SK-N-SH treated with all-trans-retinoic acid at 6 μM for 48 hours (cell line): ENCODE measurements at regions not wholly inside any gene's neighbourhood (a gene's known extent, or its start where the extent isn't known, plus 50 kb on each side); places are given as distances from the start of the nearest gene placed in this dataset.

Source experiments
- ATAC-seq: fragments of 200-7000 bp; cut with Tn5 transposase; 3 replicates; pipeline ENCODE4 v1.9.1; 2020; ENCODE audit warnings: mild to moderate bottlenecking, moderate library complexity
- ARNTL ChIP-seq: fragments of 450-650 bp; formaldehyde crosslinking; IDR thresholded peaks from 2 replicates; pipeline ENCODE4 v1.5.0; 2020; ENCODE audit warnings: low read depth, mild to moderate bottlenecking, moderate library complexity, borderline replicate concordance
- BACH2 ChIP-seq: fragments of 250-450 bp; sonication (Bioruptor Pico); IDR thresholded peaks from 2 replicates; pipeline ENCODE4 v1.9.0; 2021; ENCODE audit warnings: mild to moderate bottlenecking, borderline replicate concordance
- CSRNP3 ChIP-seq: fragments of 250-450 bp; sonication (Bioruptor Pico); IDR thresholded peaks from 2 replicates; pipeline ENCODE4 v1.5.1; 2021; ENCODE audit warnings: mild to moderate bottlenecking, moderate library complexity
- ESRRG ChIP-seq: fragments of 250-450 bp; sonication (Bioruptor Pico); IDR thresholded peaks from 2 replicates; pipeline ENCODE4 v1.6.1; 2021; ENCODE audit warnings: mild to moderate bottlenecking
- GLIS3 ChIP-seq: fragments of 250-450 bp; sonication (Bioruptor Pico); IDR thresholded peaks from 2 replicates; pipeline ENCODE4 v1.5.0; 2020; ENCODE audit warnings: mild to moderate bottlenecking, moderate library complexity
- ISL1 ChIP-seq: fragments of 250-450 bp; sonication (Bioruptor Pico); IDR thresholded peaks from 2 replicates; pipeline ENCODE4 v2.1.2; 2022; ENCODE audit warnings: mild to moderate bottlenecking, moderate library complexity
- OSR1 ChIP-seq: fragments of 250-450 bp; sonication (Bioruptor Pico); IDR thresholded peaks from 2 replicates; pipeline ENCODE4 v1.8.0; 2022; ENCODE audit warnings: moderate library complexity, mild to moderate bottlenecking, inconsistent platforms
- PATZ1 ChIP-seq: fragments of 250-450 bp; sonication (Bioruptor Pico); IDR thresholded peaks from 2 replicates; pipeline ENCODE4 v1.8.0; 2020; ENCODE audit warnings: mild to moderate bottlenecking, moderate library complexity, borderline replicate concordance
- PPARA ChIP-seq: fragments of 250-450 bp; sonication (Bioruptor Pico); IDR thresholded peaks from 2 replicates; pipeline ENCODE4 v1.5.0; 2020; ENCODE audit warnings: mild to moderate bottlenecking, borderline replicate concordance
- TOX ChIP-seq: fragments of 250-450 bp; sonication (Bioruptor Pico); IDR thresholded peaks from 2 replicates; pipeline ENCODE4 v1.8.0; 2021; ENCODE audit warnings: mild to moderate bottlenecking, moderate library complexity, borderline replicate concordance
- TSHZ2 ChIP-seq: fragments of 250-450 bp; sonication (Bioruptor Pico); IDR thresholded peaks from 2 replicates; pipeline ENCODE4 v1.5.0; 2020; ENCODE audit warnings: mild to moderate bottlenecking, moderate library complexity
- ZFP3 ChIP-seq: fragments of 250-450 bp; sonication (Bioruptor Pico); IDR thresholded peaks from 2 replicates; pipeline ENCODE4 v1.5.0; 2020; ENCODE audit warnings: mild to moderate bottlenecking, moderate library complexity
- ZFP30 ChIP-seq: fragments of 450-650 bp; formaldehyde crosslinking; IDR thresholded peaks from 2 replicates; pipeline ENCODE4 v1.5.0; 2022; ENCODE audit warnings: mild to moderate bottlenecking, moderate library complexity
- ZNF565 ChIP-seq: fragments of 450-650 bp; formaldehyde crosslinking; conservative IDR thresholded peaks from 2 replicates; pipeline ENCODE4 v1.5.0; 2020; ENCODE audit warnings: low read depth, mild to moderate bottlenecking, moderate library complexity
- ZNF70 ChIP-seq: fragments of 450-650 bp; formaldehyde crosslinking; IDR thresholded peaks from 2 replicates; pipeline ENCODE4 v1.5.0; 2020; ENCODE audit warnings: mild to moderate bottlenecking, moderate library complexity
- ZNF8 ChIP-seq: fragments of 450-650 bp; formaldehyde crosslinking; IDR thresholded peaks from 2 replicates; pipeline ENCODE4 v1.5.0; 2020; ENCODE audit warnings: mild to moderate bottlenecking, moderate library complexity
- TF ChIP-seq, protein P1 (sequence below): fragments of 250-450 bp; sonication (Bioruptor Pico); IDR thresholded peaks from 2 replicates; pipeline ENCODE4 v1.8.0; 2021; ENCODE audit warnings: low read depth, mild to moderate bottlenecking, moderate library complexity, borderline replicate concordance

GRCh38 chr9:89956907-89957306 lies 352.1 kb downstream of the GADD45G start:
- TF ChIP-seq GLIS3 (CRISPR knock-in tag) (no peak), PPARA (CRISPR knock-in tag) (no peak), ESRRG (CRISPR knock-in tag) (no peak), ISL1 (CRISPR knock-in tag) (no peak), ZNF70 (CRISPR knock-in tag) (no peak), ZFP3 (no peak), TSHZ2 (CRISPR knock-in tag) (no peak), ZNF8 (CRISPR knock-in tag) (no peak), CSRNP3 (CRISPR knock-in tag) (no peak)
- TF ChIP-seq, protein P1, sequence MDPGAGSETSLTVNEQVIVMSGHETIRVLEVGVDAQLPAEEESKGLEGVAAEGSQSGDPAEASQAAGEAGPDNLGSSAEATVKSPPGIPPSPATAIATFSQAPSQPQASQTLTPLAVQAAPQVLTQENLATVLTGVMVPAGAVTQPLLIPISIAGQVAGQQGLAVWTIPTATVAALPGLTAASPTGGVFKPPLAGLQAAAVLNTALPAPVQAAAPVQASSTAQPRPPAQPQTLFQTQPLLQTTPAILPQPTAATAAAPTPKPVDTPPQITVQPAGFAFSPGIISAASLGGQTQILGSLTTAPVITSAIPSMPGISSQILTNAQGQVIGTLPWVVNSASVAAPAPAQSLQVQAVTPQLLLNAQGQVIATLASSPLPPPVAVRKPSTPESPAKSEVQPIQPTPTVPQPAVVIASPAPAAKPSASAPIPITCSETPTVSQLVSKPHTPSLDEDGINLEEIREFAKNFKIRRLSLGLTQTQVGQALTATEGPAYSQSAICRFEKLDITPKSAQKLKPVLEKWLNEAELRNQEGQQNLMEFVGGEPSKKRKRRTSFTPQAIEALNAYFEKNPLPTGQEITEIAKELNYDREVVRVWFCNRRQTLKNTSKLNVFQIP (CRISPR knock-in tag) = no peak
- ATAC-seq = no peak

GRCh38 chr9:89958086-89958485 lies 353.3 kb downstream of the GADD45G start:
- no peak for ATAC-seq
- TF ChIP-seq ZNF8 (CRISPR knock-in tag) = no peak
- TF ChIP-seq, all 23 proteins: peak for 0

GRCh38 chr9:89961616-89962341 lies 357.0 kb downstream of the GADD45G start:
- no peak for ATAC-seq
- no peak for TF ChIP-seq ZFP30
- no peak for TF ChIP-seq GLIS3 (CRISPR knock-in tag)
- no peak for TF ChIP-seq TSHZ2 (CRISPR knock-in tag)
- no peak for TF ChIP-seq ZNF565
- no peak for TF ChIP-seq ZNF8 (CRISPR knock-in tag)
- no peak for TF ChIP-seq OSR1
- no peak for TF ChIP-seq PATZ1 (CRISPR knock-in tag)
- no peak for TF ChIP-seq PPARA (CRISPR knock-in tag)
- TF ChIP-seq ESRRG (CRISPR knock-in tag) = no peak
- TF ChIP-seq TOX (CRISPR knock-in tag) = no peak
- TF ChIP-seq CSRNP3 (CRISPR knock-in tag) = no peak
- no peak for TF ChIP-seq ARNTL
- TF ChIP-seq BACH2 = no peak
